Activated CD4-positive, alpha-beta T cell treated with anti-CD3 and anti-CD28 coated beads, Interleukin-2, amount 50 U/mL, for 16 hours (primary cell): ENCODE measurements at regions not wholly inside any gene's neighbourhood (a gene's known extent, or its start where the extent isn't known, plus 50 kb on each side); places are given as distances from the start of the nearest gene placed in this dataset.
"Not testable (repeated sequence)": the region's sequence is repeated elsewhere in the genome, so short reads cannot be mapped to it uniquely, and the experiment has no call there.

Experiments used
- DNase-seq: peaks from one replicate; pipeline ENCODE4 v3.0.0-alpha.2; 2020

GRCh38 chr3:33919312-33920120, 121.1 kb downstream of the PDCD6IP start:
- DNase-seq = no peak

- DNase-seq = no peak
Measured at GRCh38 chr3:33920511-33920910, 122.1 kb downstream of the PDCD6IP start.

DNA sequence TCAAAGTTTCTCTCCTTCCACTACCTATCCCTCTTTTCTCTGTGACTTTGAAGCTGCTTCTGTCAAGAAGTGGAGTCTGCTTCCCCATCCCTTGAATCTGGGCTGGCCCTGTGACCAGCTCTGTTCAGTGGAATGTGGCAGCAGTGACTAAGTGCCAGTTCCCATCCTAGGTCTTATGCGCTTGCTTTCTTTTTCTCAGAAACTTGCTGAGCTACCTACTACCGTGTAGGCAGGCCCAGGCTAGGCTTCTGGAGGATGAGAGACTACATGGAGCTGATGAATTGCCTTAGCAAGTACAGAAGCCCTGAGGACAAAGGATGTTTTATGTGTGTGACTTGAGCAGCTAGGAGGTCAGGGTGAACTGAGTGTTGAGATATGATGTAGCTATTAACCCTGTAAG, 123.2 kb downstream of the PDCD6IP start:
- no peak for DNase-seq

- no peak for DNase-seq
Measured at GRCh38 chr3:33926998-33927605, 128.7 kb downstream of the PDCD6IP start.

GRCh38 chr3:33929813-33930212, 131.4 kb downstream of the PDCD6IP start:
- no peak for DNase-seq

DNA sequence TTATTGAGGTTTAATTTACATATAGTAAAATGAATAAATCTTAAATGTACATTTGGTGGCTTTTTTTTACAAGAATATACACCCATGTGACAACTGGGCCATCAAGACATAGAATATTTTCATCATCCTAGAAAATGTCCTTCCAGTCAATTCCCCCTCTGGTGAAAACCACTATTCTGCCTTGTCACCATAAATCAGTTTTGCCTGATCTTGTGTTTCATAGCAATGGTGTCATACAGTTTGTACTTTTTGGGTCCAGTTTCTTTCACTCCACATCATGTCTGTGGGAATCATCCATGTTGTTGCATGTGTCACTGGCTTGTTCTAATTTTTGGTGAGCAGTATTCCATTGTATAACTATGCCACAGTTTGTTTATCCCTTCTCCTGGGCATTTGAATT, 133.1 kb downstream of the PDCD6IP start:
- no peak for DNase-seq

GRCh38 chr3:33932010-33932764, 133.8 kb downstream of the PDCD6IP start:
- DNase-seq = no peak

DNA sequence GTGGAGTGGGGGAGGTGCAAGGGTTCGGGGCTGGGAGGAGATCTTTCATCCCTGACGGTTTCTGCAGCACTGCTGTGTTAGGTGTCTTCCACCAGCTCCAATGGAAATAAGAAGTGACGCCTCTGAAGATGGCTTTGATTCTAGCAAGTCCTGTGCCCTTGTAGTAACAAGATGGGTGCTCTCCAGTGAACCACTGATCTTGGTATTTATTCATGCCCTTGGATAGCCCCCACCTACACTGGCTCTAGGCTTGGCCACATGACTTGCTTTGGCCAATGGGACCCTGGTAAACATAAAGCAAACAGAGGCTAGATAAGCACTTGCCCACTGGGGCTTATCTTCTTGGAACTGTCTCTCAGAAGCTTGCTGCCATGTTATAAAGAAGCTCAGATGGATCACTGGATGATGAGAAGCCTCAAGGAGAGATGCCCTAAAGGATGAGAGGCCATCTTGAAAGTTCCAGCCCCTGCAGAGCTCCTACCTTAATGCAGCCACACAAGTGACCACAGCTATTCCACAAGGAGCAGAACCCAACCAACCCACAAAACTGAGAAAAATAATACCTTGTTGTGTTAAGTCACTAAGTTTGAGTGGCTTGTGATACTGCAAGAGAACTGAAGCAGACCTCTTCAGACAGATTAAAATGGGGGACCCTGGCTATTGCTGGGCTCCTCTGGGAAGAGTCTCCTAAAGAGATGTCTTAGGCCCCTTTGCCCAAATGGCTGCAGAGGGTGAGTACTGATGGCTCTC, 137.9 kb downstream of the PDCD6IP start:
- DNase-seq = no peak

- DNase-seq = no peak
Measured at GRCh38 chr3:33936921-33937525, 138.6 kb downstream of the PDCD6IP start.

GRCh38 chr3:33937628-33938027, 139.2 kb downstream of the PDCD6IP start:
- DNase-seq = no peak

- DNase-seq = no peak
Measured at GRCh38 chr3:33940149-33940548, 141.7 kb downstream of the PDCD6IP start.

DNA sequence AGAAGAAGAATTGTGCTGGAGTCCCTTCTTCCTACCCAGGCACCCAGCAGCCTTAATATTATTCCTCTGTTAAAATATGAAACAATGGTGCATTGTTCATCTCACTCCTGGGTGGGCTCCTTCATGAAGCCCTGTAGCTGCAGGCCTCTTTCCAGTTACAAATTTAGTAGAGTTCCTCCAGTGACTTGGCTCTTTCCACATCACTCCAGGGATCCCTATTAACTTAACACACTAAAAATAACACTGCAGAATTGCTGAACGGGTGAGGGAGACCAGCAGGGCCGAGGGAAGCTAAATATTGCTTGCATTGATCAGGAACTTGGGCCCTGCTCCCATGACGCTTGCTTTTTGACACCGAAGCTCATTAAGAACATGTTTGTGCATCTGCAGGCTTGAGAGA, 142.3 kb downstream of the PDCD6IP start:
- no peak for DNase-seq

- peak; percentile 8 for DNase-seq
Measured at GRCh38 chr3:33941804-33942203, 143.4 kb downstream of the PDCD6IP start.

- no peak for DNase-seq
Measured at GRCh38 chr3:33942483-33943150, 144.2 kb downstream of the PDCD6IP start.

GRCh38 chr3:33943277-33943676, 144.8 kb downstream of the PDCD6IP start:
- DNase-seq = no peak

- DNase-seq = not testable (repeated sequence)
Measured at GRCh38 chr3:33946612-33947011, 148.2 kb downstream of the PDCD6IP start.

- DNase-seq = no peak
Measured at GRCh38 chr3:33947272-33948195, 149.1 kb downstream of the PDCD6IP start.

GRCh38 chr3:33949074-33949473, 150.6 kb downstream of the PDCD6IP start:
- DNase-seq = no peak

- DNase-seq = no peak
Measured at GRCh38 chr3:33954956-33955355, 156.5 kb downstream of the PDCD6IP start.

DNA sequence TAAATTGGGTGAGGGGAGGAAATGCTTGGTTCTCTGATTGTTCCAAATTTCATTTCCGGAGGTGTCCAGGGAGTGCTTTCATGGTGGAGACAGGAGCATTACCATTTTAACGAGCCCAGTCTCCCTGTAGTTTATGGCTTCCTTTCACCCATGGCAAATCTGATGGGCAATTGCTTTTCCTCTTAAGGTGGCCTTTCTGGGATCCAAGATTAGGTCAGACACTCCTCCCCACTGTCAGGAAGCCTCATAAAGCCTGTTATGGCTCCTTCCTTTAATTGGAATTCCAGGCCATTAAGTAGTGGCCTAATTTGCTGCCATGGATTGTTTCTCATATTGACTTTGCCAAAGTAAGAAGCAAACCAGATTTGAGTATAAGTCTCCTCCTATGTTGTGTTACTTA, 157.8 kb downstream of the PDCD6IP start:
- DNase-seq = no peak

- no peak for DNase-seq
Measured at GRCh38 chr3:33956776-33957175, 158.3 kb downstream of the PDCD6IP start.
